Stomach (tissue), 8 donors: ENCODE measurements at regions not wholly inside any gene's neighbourhood (a gene's known extent, or its start where the extent isn't known, plus 50 kb on each side); places are given as distances from the start of the nearest gene placed in this dataset.

Experiments used
- DNase-seq, 2 donors: peaks; one replicate each; pipeline versions ENCODE4 v3.0.0 to v3.0.0-alpha.2; 2013 to 2019
- H3K27ac ChIP-seq, 5 donors: fragments of 200-600 bp in 4 of 5; sonication (generic) in 4 of 5; one replicate each; pipeline ENCODE4 v1.5.1; 2013 to 2019; ENCODE audit warnings: mild to moderate bottlenecking in 1 of 5, moderate library complexity in 1 of 5
- H3K27me3 ChIP-seq, 3 donors: fragments of 200-600 bp; sonication (generic); one replicate each; pipeline ENCODE4 v1.5.1; 2017 to 2019; ENCODE audit warnings: mixed run types in 1 of 3
- H3K36me3 ChIP-seq, 4 donors: fragments of 200-600 bp; sonication (generic); 1 replicate in 3 of 4; 2 replicates in 1 of 4; pipeline ENCODE4 v1.5.1; 2016 to 2019
- H3K4me1 ChIP-seq, 4 donors: fragments of 200-600 bp; sonication (generic); one replicate each; pipeline ENCODE4 v1.5.1; 2016 to 2019
- H3K4me3 ChIP-seq, 4 donors: fragments of 200-600 bp; sonication (generic) in 3 of 4; one replicate each; pipeline ENCODE4 v1.5.1; 2016 to 2019; ENCODE audit warnings: mild to moderate bottlenecking in 1 of 4
- H3K9me3 ChIP-seq, 4 donors: fragments of 200-600 bp; sonication (generic); one replicate each; pipeline ENCODE4 v1.5.1; 2016 to 2019
- EP300 ChIP-seq: sonication (generic); formaldehyde crosslinking; IDR thresholded peaks from one replicate; pipeline ENCODE4 v1.6.1; 2017; ENCODE audit warnings: antibody characterized with exemption
- POLR2A ChIP-seq, 4 donors: fragments of 450-650 bp; IDR thresholded peaks; one replicate each; pipeline ENCODE4 v1.6.1; 2016; ENCODE audit warnings: antibody characterized with exemption in 4 of 4, control low read depth in 2 of 4, mild to moderate bottlenecking in 1 of 4, moderate library complexity in 1 of 4
- POLR2AphosphoS5 ChIP-seq, 3 donors: sonication (generic); formaldehyde crosslinking; IDR thresholded peaks; one replicate each; pipeline ENCODE4 v1.6.1; 2016; ENCODE audit warnings: antibody characterized with exemption in 3 of 3
- WGBS, 5 donors: extraction: QIAGEN DNeasy Blood & Tissue Kit in 3 of 5; methylation state at CpG; one replicate each; pipeline versions ENCODE4 v1.1.5 to v1.1.7; 2013 to 2018; 5-methylcytosine and 5-hydroxymethylcytosine counted together
- intact Hi-C: fragments of 100-400 bp; cut with DNase I; formaldehyde crosslinking; loops from one replicate; pipeline ENCODE4 v1.15.1; 2023; ENCODE audit warnings: low total_unique reads
- TF ChIP-seq, protein P1 (sequence below), 7 experiments: fragments of 450-650 bp in 4 of 7; fragments of 200-600 bp in 3 of 7; sonication (generic) in 3 of 7; IDR thresholded peaks; one replicate each; pipeline ENCODE4 v1.5.1; 2016 to 2019; ENCODE audit warnings: antibody characterized with exemption in 7 of 7, control low read depth in 2 of 7, mild to moderate bottlenecking in 1 of 7
- donor health status: healthy with polysubstance abuse.
- donor health status: Bipolar disorder and iron deficiency.
- donor health status: healthy.

DNA sequence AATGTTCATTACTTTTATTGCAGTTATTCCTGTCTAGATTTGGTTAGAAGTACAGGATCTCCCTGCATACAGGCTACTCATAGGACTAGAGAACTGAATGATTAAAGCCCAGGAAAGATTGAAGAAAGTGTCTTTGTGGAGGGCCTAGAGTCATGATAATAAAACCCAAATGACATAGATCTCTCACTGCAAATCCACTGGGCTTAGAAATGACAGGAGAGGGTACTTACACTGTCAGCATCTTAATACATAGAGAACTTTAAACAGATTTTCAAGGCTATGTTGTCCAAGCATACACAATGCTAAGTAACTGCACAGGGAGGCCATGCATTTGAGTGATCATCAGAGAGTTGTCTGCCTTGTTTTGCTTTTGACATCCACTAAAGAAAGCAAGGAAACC, 383.8 kb upstream of the MAP3K7 start:
- no peak for DNase-seq

DNA sequence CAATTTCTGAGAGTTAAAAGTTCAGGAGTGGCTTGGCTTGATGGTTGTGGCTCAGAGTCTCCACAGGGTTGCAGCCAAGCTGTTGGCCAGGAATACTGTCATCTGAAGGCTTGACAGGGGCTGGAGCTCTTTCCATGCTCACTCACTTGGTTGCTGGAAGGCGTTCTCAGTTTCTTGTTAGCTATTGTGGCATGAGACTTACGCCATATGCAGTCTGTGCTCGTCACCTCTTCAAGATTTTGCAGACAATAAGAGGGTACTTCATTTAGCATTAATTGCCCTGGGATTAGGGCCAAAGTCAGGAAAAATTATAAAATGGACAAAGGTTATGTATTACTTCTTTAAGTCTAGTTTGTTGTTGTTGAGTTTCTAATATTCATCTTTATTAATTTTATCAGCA, 380.6 kb upstream of the MAP3K7 start:
- Histone ChIP-seq H3K4me3 (no peak overlapping the region), H3K27me3 (no peaks in the 10 kb centered on the region), H3K27ac (no peak overlapping the region), H3K36me3 (no peaks in the 10 kb centered on the region), H3K4me1 (no peaks in the 10 kb centered on the region), H3K9me3 (no peaks in the 10 kb centered on the region)
- no peak for DNase-seq
- intact Hi-C loops: no loop called here
- WGBS, 5 donors: 79 to 90% (median 86%) methylated on average over 3 of the region's 3 CpGs
- no peak for TF ChIP-seq POLR2AphosphoS5 (IDR thresholded peaks at IDR 0.05)
- no peak for TF ChIP-seq EP300
- TF ChIP-seq POLR2A (IDR thresholded peaks at IDR 0.05): no peak
- TF ChIP-seq, protein P1, sequence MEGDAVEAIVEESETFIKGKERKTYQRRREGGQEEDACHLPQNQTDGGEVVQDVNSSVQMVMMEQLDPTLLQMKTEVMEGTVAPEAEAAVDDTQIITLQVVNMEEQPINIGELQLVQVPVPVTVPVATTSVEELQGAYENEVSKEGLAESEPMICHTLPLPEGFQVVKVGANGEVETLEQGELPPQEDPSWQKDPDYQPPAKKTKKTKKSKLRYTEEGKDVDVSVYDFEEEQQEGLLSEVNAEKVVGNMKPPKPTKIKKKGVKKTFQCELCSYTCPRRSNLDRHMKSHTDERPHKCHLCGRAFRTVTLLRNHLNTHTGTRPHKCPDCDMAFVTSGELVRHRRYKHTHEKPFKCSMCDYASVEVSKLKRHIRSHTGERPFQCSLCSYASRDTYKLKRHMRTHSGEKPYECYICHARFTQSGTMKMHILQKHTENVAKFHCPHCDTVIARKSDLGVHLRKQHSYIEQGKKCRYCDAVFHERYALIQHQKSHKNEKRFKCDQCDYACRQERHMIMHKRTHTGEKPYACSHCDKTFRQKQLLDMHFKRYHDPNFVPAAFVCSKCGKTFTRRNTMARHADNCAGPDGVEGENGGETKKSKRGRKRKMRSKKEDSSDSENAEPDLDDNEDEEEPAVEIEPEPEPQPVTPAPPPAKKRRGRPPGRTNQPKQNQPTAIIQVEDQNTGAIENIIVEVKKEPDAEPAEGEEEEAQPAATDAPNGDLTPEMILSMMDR (IDR thresholded peaks at IDR 0.05): no peak

More for the DNA sequence above, 383.8 kb upstream of the MAP3K7 start:
- no peaks in the 10 kb centered on the region for H3K4me1 ChIP-seq
- H3K36me3 ChIP-seq: no peaks in the 10 kb centered on the region
- H3K4me3 ChIP-seq: no peak overlapping the region
- no peaks in the 10 kb centered on the region for H3K9me3 ChIP-seq
- H3K27ac ChIP-seq: no peak overlapping the region
- intact Hi-C loops: no loop called here
- no peaks in the 10 kb centered on the region for H3K27me3 ChIP-seq
- TF ChIP-seq POLR2A (IDR thresholded peaks at IDR 0.05) (no peak), POLR2AphosphoS5 (IDR thresholded peaks at IDR 0.05) (no peak), EP300 (no peak)
- TF ChIP-seq, protein P1 (IDR thresholded peaks at IDR 0.05): no peak

DNA sequence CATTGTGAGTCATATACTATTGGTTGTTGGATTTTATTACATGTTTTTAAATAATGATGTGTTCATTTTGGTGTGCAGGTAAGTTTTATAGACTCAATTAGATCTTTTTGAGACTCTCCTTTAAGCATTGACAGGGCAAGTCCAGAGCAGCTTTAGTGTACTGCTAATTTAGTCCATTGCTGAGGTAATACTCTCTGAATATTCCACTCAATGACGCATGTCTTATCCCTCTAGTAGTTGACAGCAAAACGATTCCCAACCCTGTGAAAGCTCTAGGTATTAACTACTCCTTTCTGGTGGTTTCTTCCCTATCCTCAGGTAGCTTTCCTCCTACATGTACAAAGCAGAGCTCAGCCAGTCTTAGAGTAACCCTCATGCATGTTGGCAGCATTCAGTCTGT, 373.5 kb upstream of the MAP3K7 start:
- intact Hi-C loops: no loop called here
- DNase-seq: no peak
- H3K27ac ChIP-seq: no peak overlapping the region
- TF ChIP-seq, protein P1 (IDR thresholded peaks at IDR 0.05): no peak
- no peak for TF ChIP-seq EP300
- TF ChIP-seq POLR2AphosphoS5 (IDR thresholded peaks at IDR 0.05): no peak
- no peak for TF ChIP-seq POLR2A (IDR thresholded peaks at IDR 0.05)
- 80 to 95% (median 88%) methylated on average over 2 of the region's 2 CpGs for WGBS, 5 donors
- no peak overlapping the region for H3K4me3 ChIP-seq
- no peaks in the 10 kb centered on the region for H3K27me3 ChIP-seq
- no peaks in the 10 kb centered on the region for H3K36me3 ChIP-seq
- H3K4me1 ChIP-seq: no peaks in the 10 kb centered on the region
- no peaks in the 10 kb centered on the region for H3K9me3 ChIP-seq

DNA sequence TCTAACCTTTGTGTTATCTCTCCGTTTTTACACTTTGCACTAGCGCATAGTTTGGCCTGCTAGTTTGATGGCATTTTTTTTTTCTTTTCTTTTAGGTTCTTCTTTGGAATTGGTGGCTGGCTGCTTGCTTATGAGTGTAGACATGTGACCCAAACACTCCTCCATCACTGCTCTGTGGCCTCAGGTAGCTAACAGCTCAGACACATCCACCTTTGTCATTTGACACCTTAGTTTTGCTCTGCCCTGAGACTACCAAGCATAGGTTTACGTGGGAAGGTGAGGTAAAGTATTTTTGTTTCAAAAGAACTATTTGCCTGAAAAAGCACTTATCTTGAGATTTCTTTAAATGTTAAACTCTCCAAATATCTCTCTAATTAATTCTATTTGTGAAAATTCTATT, 368.4 kb upstream of the MAP3K7 start:
- H3K4me1 ChIP-seq: no peaks in the 10 kb centered on the region
- TF ChIP-seq POLR2AphosphoS5 (IDR thresholded peaks at IDR 0.05): no peak
- TF ChIP-seq, protein P1 (IDR thresholded peaks at IDR 0.05): no peak
- TF ChIP-seq POLR2A (IDR thresholded peaks at IDR 0.05): no peak
- no peak for TF ChIP-seq EP300
- WGBS, 5 donors: 67 to 85% (median 72%) methylated on average over 3 of the region's 3 CpGs
- DNase-seq: no peak
- no peaks in the 10 kb centered on the region for H3K36me3 ChIP-seq
- no peaks in the 10 kb centered on the region for H3K27me3 ChIP-seq
- H3K9me3 ChIP-seq: no peaks in the 10 kb centered on the region
- H3K4me3 ChIP-seq: no peak overlapping the region
- H3K27ac ChIP-seq: no peak overlapping the region
- intact Hi-C loops: no loop called here
